ENCODE measurements at regions not wholly inside any gene's neighbourhood (a gene's known extent, or its start where the extent isn't known, plus 50 kb on each side); places are given as distances from the start of the nearest gene placed in this dataset.

- TF ChIP-seq CTCF (IDR thresholded peaks at IDR 0.05) (no peak), POLR2AphosphoS5 (IDR thresholded peaks at IDR 0.05; ENCODE audit: low read depth, low read length) (no peak), REST (IDR thresholded peaks at IDR 0.05; ENCODE audit: insufficient read depth in 1 of 2, low read depth in 2 of 2, low read length in 1 of 2) (no peak), TCF7L2 (IDR thresholded peaks at IDR 0.05; ENCODE audit: low read depth, low read length) (no peak), SIN3A (IDR thresholded peaks at IDR 0.05; ENCODE audit: borderline replicate concordance, insufficient read depth, low read depth, low read length) (no peak)
Measured at GRCh38 chr1:228985661-228986060, 250.4 kb downstream of the RHOU start.

Data from Panc1 (cell line).